ENCODE measurements at regions not wholly inside any gene's neighbourhood (a gene's known extent, or its start where the extent isn't known, plus 50 kb on each side); places are given as distances from the start of the nearest gene placed in this dataset.

- Histone ChIP-seq H4K5ac (ENCODE audit: insufficient read length, low read depth, low read length) (no peak overlapping the region), H4K20me1 (replicated peaks in 1 of 2; ENCODE audit: control insufficient read depth in 1 of 2, insufficient read depth in 2 of 2, low read length in 2 of 2) (no peaks in the 10 kb centered on the region), H3K4me1 (replicated peaks in 1 of 4; ENCODE audit: control insufficient read depth in 3 of 4, insufficient read depth in 4 of 4, low read length in 3 of 4) (peaks cover 0 to 2% (median 0%) of the 10 kb centered on the region in 4 experiments; a peak in 2 of 7 replicates), H3K4me3 (ENCODE audit: extremely low read depth in 1 of 4, insufficient read depth in 2 of 4, low read depth in 3 of 4, low read length in 4 of 4) (peak overlapping the region in 1 of 4 experiments; percentile 24; a peak in 1 of 8 replicates), H3K14ac (ENCODE audit: insufficient read length) (no peak overlapping the region), H3K4me2 (ENCODE audit: insufficient read depth in 1 of 2, low read depth in 2 of 2, low read length in 2 of 2) (peak overlapping the region; percentile 28 to 47), H3K18ac (ENCODE audit: extremely low read depth, low read length) (0 out of 2 replicates have a peak overlapping the region, but pooled peaks have one; percentile 4), H3K27ac (ENCODE audit: low read depth, low read length) (no peak overlapping the region), H2BK20ac (ENCODE audit: low read length) (no peak overlapping the region), H3K79me1 (ENCODE audit: low read depth, low read length) (no peaks in the 10 kb centered on the region), H3K79me2 (ENCODE audit: control insufficient read depth in 1 of 2, insufficient read depth in 2 of 2, low read length in 2 of 2) (no peaks in the 10 kb centered on the region), H4K91ac (replicated peaks; ENCODE audit: insufficient read length, low read length) (no peak overlapping the region), H2BK15ac (ENCODE audit: low read length) (no peak overlapping the region), H3K36me3 (ENCODE audit: control insufficient read depth in 2 of 4, insufficient read depth in 4 of 4, low read length in 3 of 4) (no peaks in the 10 kb centered on the region), H3K23ac (ENCODE audit: insufficient read length) (no peak overlapping the region), H2AK5ac (ENCODE audit: low read depth, low read length) (no peak overlapping the region), H2BK5ac (ENCODE audit: low read depth, low read length) (no peak overlapping the region; the same call in 1 of the 2 replicates), H3K9ac (replicated peaks in 1 of 4; ENCODE audit: extremely low read depth in 1 of 4, low read depth in 3 of 4, low read length in 3 of 4) (no peak overlapping the region), H3K56ac (replicated peaks; ENCODE audit: insufficient read length, low read depth, low read length) (no peak overlapping the region), H3K9me3 (ENCODE audit: insufficient read depth in 2 of 2, low read depth in 1 of 2, low read length in 1 of 2) (no peaks in the 10 kb centered on the region), H2BK12ac (ENCODE audit: low read depth, low read length) (no peak overlapping the region), H3K4ac (replicated peaks; ENCODE audit: insufficient read length, low read depth, low read length) (no peak overlapping the region), H3K27me3 (replicated peaks in 1 of 4; ENCODE audit: control insufficient read depth in 3 of 4, extremely low read depth in 1 of 4, insufficient read depth in 3 of 4, low read length in 3 of 4) (no peaks in the 10 kb centered on the region), H3K23me2 (ENCODE audit: low read depth, low read length) (no peaks in the 10 kb centered on the region), H2AFZ (ENCODE audit: low read length) (peak overlapping the region; percentile 67; the same call in 1 of the 2 replicates), H2BK120ac (replicated peaks; ENCODE audit: low read depth, low read length) (no peak overlapping the region), H4K8ac (ENCODE audit: extremely low read depth, insufficient read depth, low read length) (no peak overlapping the region)
- POLR2A ChIA-PET (ENCODE audit: partially characterized antibody), result no interaction called here
- CTCF ChIA-PET (ENCODE audit: partially characterized antibody), result no interaction called here
- 79% methylated on average over 6 of the region's 6 CpGs; no CpG with 5 or more reads in 1 of the 2 experiments for WGBS, 2 experiments (ENCODE audit: extremely low coverage in 1 of 2, insufficient coverage in 1 of 2, insufficient read length in 1 of 2, insufficient replicate concordance in 2 of 2, low coverage in 1 of 2, low lambda C conversion rate in 2 of 2, missing lambda C conversion rate in 1 of 2)
- DNase-seq (ENCODE audit: low read depth in 1 of 2, low spot score in 2 of 2) (no peak), FAIRE-seq (no peak)
- TF ChIP-seq SUZ12 (IDR thresholded peaks at IDR 0.05; ENCODE audit: low read length) (no peak), TAF7 (optimal IDR thresholded peaks at IDR 0.05; ENCODE audit: borderline replicate concordance, low read depth, low read length) (no peak), BRCA1 (IDR thresholded peaks at IDR 0.05; ENCODE audit: low read depth, low read length) (no peak), RFX5 (IDR thresholded peaks at IDR 0.05; ENCODE audit: borderline replicate concordance, low read depth, low read length) (no peak), CEBPB (IDR thresholded peaks at IDR 0.05; ENCODE audit: low read depth, low read length) (no peak), TAF1 (IDR thresholded peaks at IDR 0.05; ENCODE audit: low read depth, low read length) (no peak), SIN3A (conservative IDR thresholded peaks at IDR 0.05 in 1 of 2, IDR thresholded peaks at IDR 0.05 in 1 of 2; ENCODE audit: low read depth in 1 of 2, low read length in 2 of 2) (no peak), E2F6 (IDR thresholded peaks at IDR 0.05) (no peak), MAFK (IDR thresholded peaks at IDR 0.05; ENCODE audit: low read depth, low read length) (no peak), RNF2 (IDR thresholded peaks at IDR 0.05; ENCODE audit: borderline replicate concordance, low read depth, low read length, missing control alignments, poor library complexity, severe bottlenecking) (no peak), NRF1 (IDR thresholded peaks at IDR 0.05; ENCODE audit: low read depth, low read length) (no peak), PHF8 (conservative IDR thresholded peaks at IDR 0.05; ENCODE audit: low read depth, low read length) (no peak)
Observed at GRCh38 chr13:103516015-103516795, 450.0 kb upstream of the SLC10A2 start.
